GM18502 (cell line): ENCODE measurements at regions not wholly inside any gene's neighbourhood (a gene's known extent, or its start where the extent isn't known, plus 50 kb on each side); places are given as distances from the start of the nearest gene placed in this dataset.

ENCODE experiments used
- ATAC-seq: cut with Tn5 transposase; IDR thresholded peaks from one replicate; pipeline ENCODE4 v1.9.1; 2021; ENCODE audit warnings: mild to moderate bottlenecking; ENCODE audit not compliant: unreplicated experiment, poor library complexity

DNA sequence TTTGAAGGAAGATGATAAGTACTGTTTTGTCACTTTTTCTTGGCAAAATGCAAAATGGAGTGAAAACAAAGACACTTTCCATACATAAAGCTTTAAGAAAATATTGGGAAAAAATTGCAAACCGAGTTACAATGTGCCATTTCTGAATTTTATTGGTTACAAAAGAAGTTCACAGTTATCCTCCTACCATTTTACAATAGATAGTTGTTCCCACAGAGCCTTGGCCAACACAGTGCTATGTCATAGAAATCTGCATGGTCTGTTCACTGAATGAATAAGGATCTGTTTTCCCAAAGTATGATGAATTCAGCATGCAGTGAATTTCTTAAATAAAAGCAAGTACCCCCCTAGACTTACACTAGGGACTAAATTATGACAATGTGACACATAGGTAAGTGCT lies 268.2 kb upstream of the POU3F2 start:
- ATAC-seq: no peak

DNA sequence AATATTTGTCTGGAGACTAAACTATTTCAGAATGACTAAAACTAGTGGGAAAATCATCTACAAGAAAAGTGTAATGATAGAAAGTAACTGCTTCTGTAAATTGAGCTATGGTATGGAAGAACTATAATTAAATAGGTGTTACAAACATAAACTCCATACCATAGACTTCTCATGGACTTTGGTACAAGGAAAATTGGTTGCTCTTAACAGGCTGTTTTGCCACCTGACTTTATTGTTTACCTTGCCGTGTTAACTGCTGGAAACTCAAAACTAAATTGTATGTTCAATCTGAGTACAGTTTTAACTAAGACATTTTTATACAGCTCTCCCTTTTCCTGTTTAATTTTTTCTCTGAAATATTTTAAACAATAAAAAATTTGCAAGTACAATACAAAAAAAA lies 261.8 kb upstream of the POU3F2 start:
- ATAC-seq: no peak

DNA sequence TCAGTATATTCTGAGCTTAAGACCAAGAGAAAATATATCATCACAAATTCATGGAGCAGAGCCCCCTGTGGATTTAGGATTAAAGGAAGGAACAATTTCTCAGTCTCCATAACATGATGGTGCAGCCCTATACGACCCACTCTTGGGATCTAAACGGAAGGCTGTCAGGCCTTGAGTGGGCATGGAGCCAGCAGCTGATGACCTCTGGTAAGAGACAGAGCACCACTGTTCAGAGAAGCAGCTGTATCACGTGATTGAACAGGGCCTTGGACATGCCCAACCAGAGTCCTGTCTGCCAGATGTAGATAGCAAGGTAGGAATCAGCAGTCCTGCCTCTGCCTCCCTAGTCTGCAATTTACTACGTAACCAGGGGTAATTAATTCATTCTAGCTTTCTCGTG lies 259.4 kb upstream of the POU3F2 start:
- ATAC-seq: no peak

DNA sequence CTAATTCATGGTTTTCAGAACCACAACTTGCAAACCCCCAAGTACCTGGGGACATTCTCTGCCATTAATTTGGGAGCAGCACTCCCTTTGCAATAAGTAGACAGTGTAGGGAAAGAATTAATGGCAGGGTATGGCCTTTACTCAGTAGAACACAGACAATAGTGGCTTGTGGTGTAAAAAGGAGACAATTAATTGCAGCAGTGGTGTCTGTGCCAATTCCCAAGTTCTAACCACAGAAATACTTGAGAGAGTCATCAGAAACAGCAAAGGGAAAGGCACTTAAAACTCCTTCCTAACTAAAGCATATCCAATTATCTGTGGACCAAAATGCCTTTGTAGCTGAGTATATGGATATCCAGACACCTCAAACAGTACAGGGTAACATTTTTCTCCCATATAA lies 257.6 kb upstream of the POU3F2 start:
- no peak for ATAC-seq

DNA sequence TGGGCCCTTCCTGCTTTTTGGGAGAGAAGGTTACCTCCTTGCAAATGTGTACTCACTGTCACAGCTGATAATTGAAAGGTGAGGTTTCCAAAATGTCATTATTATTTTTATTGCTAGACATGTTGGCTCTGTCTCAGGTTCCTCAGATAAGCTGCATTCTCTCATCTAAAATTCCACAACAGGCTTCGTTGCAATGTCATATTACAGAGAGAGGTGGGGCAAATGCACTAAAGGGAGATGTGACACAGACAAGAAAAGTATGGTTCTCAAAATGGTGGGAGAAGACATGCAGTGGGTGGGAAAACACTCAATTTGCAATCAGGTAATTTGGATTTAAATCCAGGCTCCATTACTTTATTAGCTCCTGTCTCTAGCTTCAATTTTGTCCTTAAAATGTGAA lies 256.4 kb upstream of the POU3F2 start:
- no peak for ATAC-seq

DNA sequence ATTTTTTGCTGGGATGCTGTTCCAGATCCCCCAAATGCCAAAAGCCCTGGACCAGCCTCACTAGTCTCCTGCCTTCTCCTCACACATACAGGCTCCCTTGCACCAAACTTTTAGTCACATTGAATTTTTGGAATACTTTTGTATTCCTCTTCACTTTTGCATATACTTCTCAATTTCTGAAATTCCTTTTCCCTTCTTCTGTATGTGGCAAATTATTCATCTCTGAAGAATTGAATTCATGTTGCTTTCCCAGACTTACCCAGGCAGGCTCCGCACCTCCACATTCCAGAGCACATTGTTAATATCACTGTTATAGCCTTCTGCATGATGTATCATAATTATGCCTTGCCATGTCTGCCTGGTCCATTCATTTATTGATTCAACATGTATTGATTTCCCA lies 255.3 kb upstream of the POU3F2 start:
- ATAC-seq: no peak

DNA sequence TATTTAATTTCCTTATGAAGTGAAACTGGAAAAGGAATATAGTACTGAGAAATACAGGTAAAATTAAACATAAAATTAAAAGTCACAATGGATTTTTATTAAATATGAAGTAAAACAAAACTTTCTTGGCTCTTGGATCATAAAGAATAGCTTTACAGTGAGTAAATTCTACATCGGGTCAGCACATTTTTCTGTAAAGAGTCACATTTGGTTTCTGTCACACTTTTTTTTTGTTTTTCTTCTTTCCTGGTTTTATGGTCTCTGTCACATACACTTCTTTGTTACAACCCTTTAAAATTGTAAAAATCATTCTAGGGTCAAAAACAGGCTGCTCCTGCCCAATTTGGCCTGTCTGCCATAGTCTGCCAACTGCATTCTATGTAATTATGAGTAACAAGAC lies 254.4 kb upstream of the POU3F2 start:
- no peak for ATAC-seq

DNA sequence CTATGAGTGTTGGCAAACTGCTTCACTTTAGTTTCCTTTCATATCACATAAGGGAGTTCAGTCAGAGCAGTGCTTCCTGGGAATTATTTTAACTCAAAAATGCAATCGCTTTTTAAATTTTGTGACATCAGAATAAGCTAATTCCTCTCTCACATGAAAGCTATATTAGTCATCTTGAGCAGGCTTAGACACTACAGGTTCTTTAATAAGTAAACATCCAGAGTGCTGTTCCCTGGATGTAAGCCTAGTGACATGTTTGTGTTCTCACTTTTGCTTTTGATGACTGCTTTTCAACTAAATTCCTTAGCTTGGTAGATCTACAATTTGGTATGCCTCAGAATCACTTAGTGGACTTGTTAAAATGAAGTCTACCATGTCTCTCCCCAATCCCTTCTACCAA lies 252.7 kb upstream of the POU3F2 start:
- ATAC-seq: no peak

DNA sequence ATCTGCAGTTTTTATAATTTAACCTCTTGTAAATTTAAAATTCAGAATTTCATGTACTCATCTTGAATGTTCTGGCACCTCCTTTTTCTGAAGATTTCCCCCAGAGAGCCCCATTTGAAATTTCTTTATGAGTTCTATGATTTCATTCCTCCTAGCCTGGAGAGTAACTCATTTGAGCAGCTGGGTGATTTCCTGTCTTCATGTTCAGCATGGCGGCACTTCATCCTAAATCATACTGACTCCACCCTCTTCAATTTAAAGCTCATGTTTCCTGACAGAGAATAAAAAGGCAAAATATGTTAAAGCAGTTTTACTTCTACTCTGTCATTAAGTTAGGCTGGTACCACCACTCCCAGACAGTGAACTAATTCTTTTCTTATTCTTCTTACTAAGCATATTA lies 250.9 kb upstream of the POU3F2 start:
- no peak for ATAC-seq

DNA sequence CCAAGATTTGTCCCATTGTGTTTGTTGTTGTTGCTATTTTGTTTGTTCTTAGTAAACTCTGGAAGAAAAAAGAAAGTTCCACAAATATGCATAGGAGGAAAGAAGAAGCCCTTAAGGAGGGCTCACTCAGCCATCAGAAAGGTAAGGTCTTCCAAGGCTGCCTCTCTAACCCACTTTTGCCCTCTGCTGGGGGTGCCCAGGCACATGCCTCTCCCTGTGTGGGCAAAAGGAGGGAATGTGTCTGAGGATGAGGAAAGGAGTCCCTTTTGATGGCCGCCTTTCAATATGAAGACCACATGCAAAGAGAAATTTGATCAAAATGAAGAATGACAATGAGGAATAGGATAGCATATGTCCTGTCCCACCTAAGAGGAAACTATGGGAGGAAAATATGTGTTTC lies 248.2 kb upstream of the POU3F2 start:
- ATAC-seq: no peak

DNA sequence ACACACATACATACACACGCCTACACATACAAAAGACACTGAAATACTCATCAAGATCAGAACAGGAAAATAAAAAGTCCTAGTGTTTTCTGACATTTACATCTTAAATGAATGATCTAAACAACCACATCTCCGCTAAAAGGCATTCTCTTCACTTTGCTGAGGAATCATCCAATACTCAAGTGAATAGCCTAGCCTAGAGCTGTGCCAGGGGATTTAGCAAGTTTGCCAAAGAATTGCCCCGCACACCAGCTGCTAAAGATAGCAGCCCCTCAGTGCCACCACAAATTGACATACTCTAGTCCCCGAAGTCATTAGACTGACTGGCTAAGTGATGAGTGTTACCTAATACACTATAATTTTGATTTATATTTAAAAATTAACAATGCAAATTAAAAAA lies 246.8 kb upstream of the POU3F2 start:
- no peak for ATAC-seq

DNA sequence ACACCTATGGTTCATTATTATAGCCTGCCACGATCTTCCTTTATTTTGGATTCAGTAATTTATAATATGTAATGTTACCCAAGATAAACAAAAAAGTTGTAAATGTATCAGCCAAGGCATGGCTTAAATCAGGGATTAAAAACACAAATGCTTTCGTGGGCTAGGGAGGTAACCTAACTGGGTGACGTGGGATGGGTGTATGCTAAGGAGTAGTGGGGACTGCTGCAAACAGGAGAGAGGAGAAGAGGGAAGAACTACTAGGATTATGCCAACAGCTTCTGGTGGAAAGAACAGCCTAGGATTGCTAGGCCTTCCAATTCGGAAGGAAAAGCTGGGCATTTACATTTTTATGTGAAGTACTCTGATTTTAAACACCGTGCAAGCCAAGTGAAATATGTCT lies 244.8 kb upstream of the POU3F2 start:
- ATAC-seq: no peak

DNA sequence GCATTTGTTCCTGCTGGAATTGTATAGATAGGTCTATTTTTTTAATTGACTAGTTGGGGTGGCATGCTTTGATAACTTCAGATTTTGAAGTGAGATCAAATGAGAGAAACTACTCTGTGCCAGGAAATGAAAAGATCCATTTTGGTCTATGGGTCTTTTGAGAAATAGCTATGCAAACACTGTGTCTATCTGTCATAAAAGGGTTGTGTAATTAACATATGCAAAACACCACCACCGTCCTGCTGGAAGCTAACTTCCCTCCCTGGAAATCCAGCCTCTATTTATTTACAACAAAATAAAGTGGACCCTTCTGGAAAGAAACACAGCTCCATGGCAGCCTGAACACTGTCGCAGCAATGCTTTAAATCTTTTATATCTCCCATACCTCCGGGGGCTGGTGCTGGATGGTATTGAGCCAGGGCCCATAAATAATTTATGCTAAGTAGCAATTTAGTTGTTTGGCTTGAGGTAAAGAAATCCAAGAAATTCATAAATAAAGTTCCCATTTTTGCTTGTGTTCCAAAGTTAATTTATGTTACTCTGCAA lies 244.2 kb upstream of the POU3F2 start:
- no peak for ATAC-seq

DNA sequence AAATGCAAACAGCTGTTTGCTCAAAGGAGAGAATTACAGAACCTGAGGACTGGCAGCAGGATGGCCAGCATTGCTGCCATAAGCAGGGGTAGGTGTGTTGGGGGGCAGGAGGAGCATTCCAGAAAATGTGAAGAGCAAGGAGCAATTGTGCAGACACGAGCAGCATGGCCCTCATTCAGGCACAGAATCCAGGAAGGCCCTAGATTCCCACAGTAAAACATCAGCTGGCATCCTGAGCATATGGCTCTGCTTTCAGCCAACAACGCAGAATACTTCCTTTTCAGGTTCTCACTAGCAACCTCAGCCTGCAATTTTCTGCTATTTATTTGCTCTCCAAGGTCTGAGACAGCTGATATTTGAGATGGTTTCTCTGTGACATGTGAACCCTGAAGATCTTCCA lies 243.4 kb upstream of the POU3F2 start:
- no peak for ATAC-seq

DNA sequence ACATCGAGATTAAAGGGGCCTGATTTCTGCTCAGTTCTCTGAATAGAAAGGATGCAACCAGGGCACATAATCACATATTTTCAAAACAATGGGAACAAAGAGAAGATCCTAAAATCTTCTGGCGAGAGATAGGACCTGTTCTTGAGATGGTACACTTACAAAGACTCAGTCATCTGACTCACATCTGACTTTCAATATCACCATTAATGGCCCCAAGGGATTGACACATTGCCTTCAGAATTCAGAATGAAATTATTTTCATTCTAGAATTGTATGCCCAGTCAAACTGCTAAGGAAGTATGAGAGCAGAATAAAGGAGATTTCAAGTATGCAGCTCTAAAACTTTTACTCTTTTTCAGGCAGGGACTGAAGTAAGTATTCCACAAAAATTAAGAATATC lies 240.7 kb upstream of the POU3F2 start:
- no peak for ATAC-seq

DNA sequence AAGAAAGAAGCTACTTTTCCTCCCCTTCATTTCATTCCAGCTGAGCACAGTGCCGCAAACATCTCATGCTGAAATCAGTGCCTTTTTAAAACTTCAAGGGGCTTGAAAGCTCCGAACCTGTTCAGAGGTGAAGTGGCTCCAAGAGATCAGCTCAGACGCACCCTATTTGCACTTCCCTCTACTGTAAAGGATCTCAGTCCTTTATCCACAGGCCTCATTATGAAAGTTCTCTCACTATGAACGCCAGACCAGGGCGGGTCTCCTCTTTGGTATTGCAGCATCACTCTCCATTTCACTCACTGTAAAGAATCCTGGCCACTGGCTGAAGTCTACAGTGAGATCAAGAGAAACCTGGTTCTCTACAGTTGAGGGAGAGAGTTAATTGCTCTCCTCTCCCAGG lies 232.7 kb upstream of the POU3F2 start:
- ATAC-seq: no peak

DNA sequence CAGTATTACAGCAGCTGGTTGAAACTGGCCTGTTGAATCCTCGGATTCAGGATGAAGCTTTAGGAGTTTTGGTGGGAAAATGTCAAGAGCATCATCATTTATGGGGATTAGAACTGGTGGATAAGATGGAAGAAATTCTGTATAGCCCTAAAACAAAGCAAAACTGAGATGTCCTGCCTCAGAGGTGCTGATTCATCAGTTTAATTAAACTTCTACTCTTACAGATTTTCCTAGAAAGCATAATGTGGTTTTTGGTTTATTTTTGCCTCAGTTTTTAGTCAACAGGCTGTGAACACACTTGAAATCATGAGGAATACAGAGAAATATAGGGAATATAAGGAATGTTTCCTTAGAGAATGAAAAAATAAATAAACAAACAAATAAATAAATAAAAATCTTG lies 228.7 kb upstream of the POU3F2 start:
- ATAC-seq: no peak

DNA sequence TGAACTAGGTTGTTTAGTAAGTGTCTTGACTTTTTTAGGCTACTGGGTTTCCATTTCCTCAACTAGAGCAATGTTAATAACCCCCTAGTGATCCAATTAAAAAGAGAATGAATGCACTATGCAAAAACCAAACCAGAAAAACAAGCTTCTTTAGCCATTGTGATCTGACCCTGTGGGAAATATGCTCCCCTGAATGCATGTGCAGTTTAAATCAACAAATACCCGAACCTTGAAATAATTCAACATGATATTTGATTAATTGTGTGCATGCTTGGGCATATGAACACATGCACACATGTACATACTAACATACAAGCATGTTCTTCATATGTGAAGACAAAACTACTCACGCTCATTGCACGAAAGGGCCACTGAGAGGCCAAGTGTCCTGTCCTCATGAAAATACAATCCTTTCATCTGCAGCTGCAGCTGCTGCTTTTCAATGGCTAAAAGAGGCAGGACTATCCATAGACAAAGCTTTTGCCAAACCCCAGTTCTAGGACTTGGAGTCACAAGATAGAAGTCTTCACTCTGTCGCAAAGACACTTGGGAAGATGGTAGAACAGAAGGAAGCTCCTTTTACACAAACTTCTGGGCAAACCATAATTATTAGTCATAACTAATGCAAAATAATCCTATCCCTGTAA lies 207.1 kb upstream of the POU3F2 start:
- ATAC-seq: no peak

DNA sequence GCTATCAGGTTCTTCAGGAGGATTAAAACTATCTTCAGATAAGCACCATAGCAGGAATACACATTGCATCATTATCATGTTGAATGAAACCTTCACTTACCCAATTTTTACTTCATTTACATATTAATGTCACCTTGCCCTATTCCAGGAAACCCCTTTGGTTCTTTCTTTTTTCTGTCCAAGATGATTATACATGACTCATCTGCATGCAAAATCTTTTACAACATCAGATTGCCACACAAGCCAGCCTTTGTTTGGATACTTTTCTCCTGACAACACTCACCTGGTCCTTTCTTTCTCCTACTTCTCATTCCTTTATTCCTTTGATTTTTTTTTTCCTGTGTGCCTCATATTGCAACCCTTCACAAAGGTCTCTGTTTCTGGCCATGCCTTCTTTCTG lies 200.5 kb upstream of the POU3F2 start:
- ATAC-seq: no peak

DNA sequence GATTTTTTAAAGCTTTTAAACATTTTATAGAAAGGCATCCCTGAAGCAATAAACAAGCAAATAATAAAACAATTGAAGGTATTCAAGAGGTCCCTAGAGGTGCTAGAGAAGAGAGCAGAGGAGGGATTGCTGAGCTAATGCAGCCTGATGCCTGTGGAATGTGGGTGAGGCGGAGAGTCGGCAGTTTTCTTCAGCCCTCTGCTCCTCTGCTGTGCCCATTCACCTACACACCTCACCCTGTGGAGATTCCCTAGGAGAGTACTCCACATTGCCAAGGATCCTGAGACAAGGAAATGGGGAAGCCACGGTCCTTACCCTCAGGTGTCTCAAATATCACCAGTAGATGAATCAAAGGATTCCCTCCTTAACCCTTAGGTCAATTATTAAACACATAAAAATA lies 199.8 kb upstream of the POU3F2 start:
- ATAC-seq: no peak

DNA sequence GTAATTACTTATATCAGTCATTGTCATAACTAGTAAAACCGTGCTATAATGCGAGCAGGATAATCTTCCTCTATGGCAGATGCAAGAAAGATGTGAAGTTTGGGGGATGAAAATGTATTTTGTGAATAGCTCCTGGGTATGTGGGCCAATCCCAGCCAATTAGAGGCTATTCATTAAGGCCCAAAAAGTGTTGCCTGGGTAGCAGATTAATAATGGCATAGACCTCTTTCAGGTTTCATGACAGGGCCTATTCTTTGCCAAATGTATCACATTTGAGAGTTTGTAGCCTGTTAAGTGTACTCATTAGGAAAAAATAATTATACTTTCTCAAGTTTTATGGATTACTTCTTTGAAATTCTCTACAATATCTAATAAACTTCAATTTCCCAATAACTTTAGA lies 199.2 kb upstream of the POU3F2 start:
- ATAC-seq: no peak

DNA sequence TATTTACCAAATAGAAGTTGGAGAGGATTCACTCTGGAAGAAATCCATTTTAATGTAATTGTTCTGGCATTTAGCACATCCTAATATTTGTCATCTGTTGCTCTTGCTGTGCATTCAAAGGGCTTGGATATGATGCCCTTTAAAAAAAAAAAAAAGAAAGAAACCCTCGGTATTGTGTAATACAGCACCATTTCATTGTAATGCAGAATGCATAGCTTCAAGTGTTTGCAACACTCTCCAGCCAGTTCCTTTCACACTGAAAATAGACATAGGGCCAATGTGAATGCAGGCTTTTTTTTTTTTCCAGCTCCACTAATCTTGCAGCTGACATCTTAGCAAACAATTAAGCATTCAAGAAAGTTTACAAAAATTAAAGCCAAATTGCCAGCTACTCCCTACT lies 197.4 kb upstream of the POU3F2 start:
- no peak for ATAC-seq
